Spleen (tissue), 11 donors: ENCODE measurements at regions not wholly inside any gene's neighbourhood (a gene's known extent, or its start where the extent isn't known, plus 50 kb on each side); places are given as distances from the start of the nearest gene placed in this dataset.

Experiments
- DNase-seq: peaks from one replicate; pipeline ENCODE4 v3.0.0-alpha.2; 2020
- H3K27ac ChIP-seq, 8 donors: fragments of 200-600 bp; sonication (generic) in 7 of 8; 1 replicate in 4 of 8; 2 replicates in 4 of 8; pipeline versions ENCODE4 v1.5.0 to v1.8.0; 2016 to 2021; ENCODE audit warnings: inconsistent platforms in 4 of 8, mild to moderate bottlenecking in 4 of 8, moderate library complexity in 1 of 8
- H3K27me3 ChIP-seq, 7 donors: fragments of 200-600 bp; sonication (generic) in 6 of 7; replicated peaks in 1 of 7; 1 replicate in 4 of 7; 2 replicates in 3 of 7; pipeline versions ENCODE4 v1.5.0 to v1.8.0; 2016 to 2021; ENCODE audit warnings: inconsistent platforms in 3 of 7, mild to moderate bottlenecking in 1 of 7
- H3K36me3 ChIP-seq, 6 donors: fragments of 200-600 bp; sonication (generic) in 5 of 6; 1 replicate in 4 of 6; 2 replicates in 2 of 6; pipeline versions ENCODE4 v1.5.0 to v1.8.0; 2016 to 2021; ENCODE audit warnings: inconsistent platforms in 2 of 6
- H3K4me1 ChIP-seq, 6 donors: fragments of 200-600 bp; sonication (generic) in 5 of 6; 1 replicate in 3 of 6; 2 replicates in 3 of 6; pipeline versions ENCODE4 v1.5.0 to v1.8.0; 2016 to 2021; ENCODE audit warnings: inconsistent platforms in 3 of 6
- H3K4me3 ChIP-seq, 8 donors: fragments of 200-600 bp; sonication (generic) in 7 of 8; 1 replicate in 4 of 8; 2 replicates in 4 of 8; pipeline versions ENCODE4 v1.5.0 to v1.8.0; 2016 to 2021; ENCODE audit warnings: inconsistent platforms in 4 of 8, mild to moderate bottlenecking in 4 of 8, moderate library complexity in 2 of 8
- H3K9me3 ChIP-seq, 8 donors: fragments of 200-600 bp; sonication (generic) in 7 of 8; 1 replicate in 4 of 8; 2 replicates in 4 of 8; pipeline versions ENCODE4 v1.5.0 to v1.8.0; 2016 to 2021; ENCODE audit warnings: inconsistent platforms in 4 of 8
- POLR2A ChIP-seq, 3 donors: fragments of 450-650 bp; IDR thresholded peaks; one replicate each; pipeline ENCODE4 v1.5.1; 2017; ENCODE audit warnings: antibody characterized with exemption in 3 of 3, mild to moderate bottlenecking in 1 of 3
- POLR2AphosphoS5 ChIP-seq, 3 donors: sonication (generic); formaldehyde crosslinking; IDR thresholded peaks; one replicate each; pipeline ENCODE4 v1.5.1; 2017; ENCODE audit warnings: antibody characterized with exemption in 3 of 3
- WGBS, 5 donors: extraction: QIAGEN DNeasy Blood & Tissue Kit in 3 of 5; methylation state at CpG; one replicate each; pipeline versions ENCODE4 v1.1.5 to v1.1.7; 2013 to 2018; 5-methylcytosine and 5-hydroxymethylcytosine counted together
- intact Hi-C: fragments of 100-400 bp; cut with DNase I; formaldehyde crosslinking; loops from one replicate; pipeline ENCODE4 v1.15.0; 2023; ENCODE audit warnings: low total_unique reads
- TF ChIP-seq, protein P1 (sequence below), 11 experiments: fragments of 200-600 bp in 7 of 11; fragments of 450-650 bp in 4 of 11; sonication (generic) in 4 of 11; IDR thresholded peaks in 8 of 11; conservative IDR thresholded peaks in 3 of 11; 1 replicate in 7 of 11; 2 replicates in 4 of 11; pipeline versions ENCODE4 v1.4.0 to v1.8.0; 2016 to 2021; ENCODE audit warnings: antibody characterized with exemption in 11 of 11, inconsistent platforms in 4 of 11, mild to moderate bottlenecking in 1 of 11
- donor health status: healthy with polysubstance abuse.
- donor health status: DM: no; HTN: no; CAD: no; lungs with moderate emphysema.
- donor health status: DM: no; HTN: no; CAD: no.
- donor health status: Bipolar disorder and iron deficiency.
- donor health status: healthy.
- donor health status: DM: no; HTN: no; CAD: no.
- donor health status: DM: yes; HTN: yes; CAD: no.

DNA sequence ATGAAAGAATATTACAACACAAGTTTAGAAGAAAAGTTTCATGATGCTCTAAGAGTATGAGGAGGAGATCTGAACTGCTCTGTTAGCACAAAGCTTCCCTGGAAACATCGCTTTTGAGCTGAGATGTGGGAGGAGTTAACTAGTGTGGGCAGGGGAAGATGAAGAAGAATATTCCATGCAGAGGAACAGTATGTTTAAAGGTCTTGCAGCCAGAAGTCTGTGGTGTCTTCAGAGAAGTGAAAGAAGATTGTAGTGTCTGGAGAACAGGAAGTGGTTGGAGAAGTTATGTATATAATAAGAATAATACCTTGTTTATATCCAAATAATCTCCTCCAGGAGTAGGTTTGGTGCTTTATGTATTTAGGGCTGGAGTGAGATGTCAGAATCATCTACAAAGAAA lies 406.7 kb downstream of the MAN2A1 start:
- H3K4me1 ChIP-seq = no peaks in the 10 kb centered on the region
- 62 to 76% (median 68%) methylated on average over 1 of the region's 1 CpG for WGBS, 5 donors
- H3K27me3 ChIP-seq = no peaks in the 10 kb centered on the region
- H3K9me3 ChIP-seq = no peaks in the 10 kb centered on the region
- no peak for DNase-seq
- H3K4me3 ChIP-seq = no peak overlapping the region
- no peaks in the 10 kb centered on the region for H3K36me3 ChIP-seq
- no peak for TF ChIP-seq POLR2AphosphoS5 (IDR thresholded peaks at IDR 0.05)
- TF ChIP-seq POLR2A (IDR thresholded peaks at IDR 0.05) = no peak
- TF ChIP-seq, protein P1, sequence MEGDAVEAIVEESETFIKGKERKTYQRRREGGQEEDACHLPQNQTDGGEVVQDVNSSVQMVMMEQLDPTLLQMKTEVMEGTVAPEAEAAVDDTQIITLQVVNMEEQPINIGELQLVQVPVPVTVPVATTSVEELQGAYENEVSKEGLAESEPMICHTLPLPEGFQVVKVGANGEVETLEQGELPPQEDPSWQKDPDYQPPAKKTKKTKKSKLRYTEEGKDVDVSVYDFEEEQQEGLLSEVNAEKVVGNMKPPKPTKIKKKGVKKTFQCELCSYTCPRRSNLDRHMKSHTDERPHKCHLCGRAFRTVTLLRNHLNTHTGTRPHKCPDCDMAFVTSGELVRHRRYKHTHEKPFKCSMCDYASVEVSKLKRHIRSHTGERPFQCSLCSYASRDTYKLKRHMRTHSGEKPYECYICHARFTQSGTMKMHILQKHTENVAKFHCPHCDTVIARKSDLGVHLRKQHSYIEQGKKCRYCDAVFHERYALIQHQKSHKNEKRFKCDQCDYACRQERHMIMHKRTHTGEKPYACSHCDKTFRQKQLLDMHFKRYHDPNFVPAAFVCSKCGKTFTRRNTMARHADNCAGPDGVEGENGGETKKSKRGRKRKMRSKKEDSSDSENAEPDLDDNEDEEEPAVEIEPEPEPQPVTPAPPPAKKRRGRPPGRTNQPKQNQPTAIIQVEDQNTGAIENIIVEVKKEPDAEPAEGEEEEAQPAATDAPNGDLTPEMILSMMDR (IDR thresholded peaks at IDR 0.05 in 8 of 11, conservative IDR thresholded peaks at IDR 0.05 in 3 of 11) = no peak
- intact Hi-C loops = no loop called here
- H3K27ac ChIP-seq = no peak overlapping the region

DNA sequence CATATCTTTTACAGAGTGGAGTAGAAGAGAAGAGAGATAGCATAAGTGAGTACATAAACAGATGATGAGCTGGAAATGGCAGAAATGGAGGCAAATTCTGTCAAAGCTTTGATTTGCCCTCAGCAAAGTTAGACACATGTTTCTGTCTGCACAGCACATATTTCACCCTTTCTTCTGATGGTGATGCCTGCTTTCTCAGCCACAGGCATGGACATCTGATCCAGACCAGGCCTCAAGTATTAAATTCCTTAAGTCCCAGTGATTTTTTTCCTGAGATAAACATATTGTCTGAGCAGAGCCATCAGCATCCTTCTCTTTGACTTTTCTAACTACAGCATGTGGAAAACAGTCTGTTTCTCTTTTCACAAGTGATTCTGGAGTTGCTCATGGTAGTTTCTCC lies 409.8 kb downstream of the MAN2A1 start:
- Histone ChIP-seq H3K9me3 (no peaks in the 10 kb centered on the region), H3K36me3 (no peaks in the 10 kb centered on the region), H3K4me1 (no peaks in the 10 kb centered on the region), H3K27ac (no peak overlapping the region), H3K27me3 (peaks cover 0 to 3% (median 0%) of the 10 kb centered on the region in 7 donors), H3K4me3 (no peak overlapping the region)
- TF ChIP-seq POLR2A (IDR thresholded peaks at IDR 0.05) = no peak
- no peak for TF ChIP-seq POLR2AphosphoS5 (IDR thresholded peaks at IDR 0.05)
- TF ChIP-seq, protein P1 (IDR thresholded peaks at IDR 0.05 in 8 of 11, conservative IDR thresholded peaks at IDR 0.05 in 3 of 11) = no peak
- intact Hi-C loops = no loop called here
- DNase-seq = no peak

DNA sequence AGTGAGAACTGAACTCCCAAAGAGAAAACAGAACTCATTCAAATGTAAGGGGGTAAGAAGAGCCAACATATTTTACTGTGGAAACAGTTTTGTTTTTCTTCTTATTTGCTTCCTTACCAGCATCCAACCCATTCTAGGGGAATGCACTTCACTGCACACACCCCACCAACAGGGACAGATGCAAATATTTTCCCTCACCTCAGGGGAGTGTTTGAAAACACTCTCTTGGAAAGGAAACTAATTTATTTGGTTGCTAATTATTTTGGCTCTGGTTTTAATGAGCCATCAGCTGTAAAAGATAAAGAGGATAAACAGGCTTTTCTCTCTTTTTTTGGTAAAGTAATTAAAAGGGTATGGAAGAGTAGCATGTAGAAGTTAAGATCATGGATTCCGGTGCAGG lies 413.4 kb downstream of the MAN2A1 start:
- 90 to 100% (median 95%) methylated on average over 1 of the region's 1 CpG for WGBS, 5 donors
- TF ChIP-seq, protein P1 (IDR thresholded peaks at IDR 0.05 in 8 of 11, conservative IDR thresholded peaks at IDR 0.05 in 3 of 11) = no peak
- TF ChIP-seq POLR2AphosphoS5 (IDR thresholded peaks at IDR 0.05) (no peak), POLR2A (IDR thresholded peaks at IDR 0.05) (no peak)
- intact Hi-C loops = no loop called here

DNA sequence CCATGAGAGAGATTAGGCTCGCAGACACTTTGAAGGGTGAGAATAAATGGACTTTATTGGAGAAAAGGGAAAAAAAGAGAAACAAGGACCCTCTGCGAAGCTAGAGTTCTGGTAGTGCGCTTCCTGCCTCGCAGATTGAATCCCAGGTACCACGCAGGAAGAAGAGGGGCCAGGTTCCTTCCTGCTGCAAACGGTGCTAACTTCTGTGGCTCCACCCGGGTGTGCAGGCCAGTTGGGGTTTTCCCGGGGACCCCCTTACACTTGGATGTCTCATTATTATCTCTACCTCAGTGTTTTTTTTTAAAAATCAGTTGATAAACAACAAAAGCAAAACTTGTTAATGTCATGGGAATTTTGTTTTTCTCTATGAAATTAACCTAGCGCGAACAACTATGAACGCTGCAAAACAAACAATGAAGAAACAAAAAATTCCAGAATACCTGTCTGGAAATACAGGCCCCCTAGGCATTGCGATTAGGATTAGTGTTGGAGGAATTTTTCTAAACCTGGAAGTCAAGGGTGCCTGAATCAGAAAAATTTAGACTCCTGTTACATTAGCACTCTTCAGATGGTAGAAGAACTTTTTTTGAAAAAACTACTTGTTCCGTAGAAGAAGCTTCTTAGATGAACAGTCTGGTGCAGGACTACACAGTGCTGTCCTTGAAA lies 414.5 kb downstream of the MAN2A1 start:
- Histone ChIP-seq H3K36me3 (no peaks in the 10 kb centered on the region), H3K9me3 (no peaks in the 10 kb centered on the region), H3K27ac (no peak overlapping the region), H3K4me3 (no peak overlapping the region), H3K4me1 (no peaks in the 10 kb centered on the region), H3K27me3 (peaks cover 0 to 3% (median 0%) of the 10 kb centered on the region in 7 donors)
- TF ChIP-seq, protein P1 (IDR thresholded peaks at IDR 0.05 in 8 of 11, conservative IDR thresholded peaks at IDR 0.05 in 3 of 11) = no peak
- no peak for TF ChIP-seq POLR2A (IDR thresholded peaks at IDR 0.05)
- TF ChIP-seq POLR2AphosphoS5 (IDR thresholded peaks at IDR 0.05) = no peak
- DNase-seq = no peak
- 44 to 54% (median 47%) methylated on average over 13 of the region's 13 CpGs for WGBS, 5 donors
- intact Hi-C loops = no loop called here

More for the DNA sequence above, 413.4 kb downstream of the MAN2A1 start:
- DNase-seq = no peak
- H3K4me3 ChIP-seq = no peak overlapping the region
- H3K9me3 ChIP-seq = no peaks in the 10 kb centered on the region
- peaks cover 0 to 3% (median 0%) of the 10 kb centered on the region in 7 donors for H3K27me3 ChIP-seq
- H3K4me1 ChIP-seq = no peaks in the 10 kb centered on the region
- H3K36me3 ChIP-seq = no peaks in the 10 kb centered on the region
- no peak overlapping the region for H3K27ac ChIP-seq
